ENCODE measurements at regions not wholly inside any gene's neighbourhood (a gene's known extent, or its start where the extent isn't known, plus 50 kb on each side); places are given as distances from the start of the nearest gene placed in this dataset.

DNA sequence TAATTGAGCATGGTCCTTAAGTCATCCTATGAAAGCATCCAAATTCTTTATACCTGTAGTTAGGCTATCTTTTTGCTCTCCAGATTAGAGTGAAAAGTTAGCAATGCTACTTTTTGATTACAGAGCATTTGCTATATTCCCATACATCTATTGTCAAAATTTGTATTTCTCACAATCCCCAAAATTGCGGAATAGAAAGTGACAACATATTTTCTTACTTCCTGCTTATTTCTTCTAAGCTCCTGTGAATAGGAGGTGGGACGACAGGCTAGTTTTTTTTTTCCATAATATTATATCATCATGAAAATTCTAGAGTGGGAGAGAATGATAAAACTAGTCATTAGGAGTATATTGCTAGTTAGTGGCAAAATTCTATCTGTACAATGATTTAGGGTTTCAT lies 264.0 kb upstream of the DPYD start:
- Histone ChIP-seq H3K9me3 (ENCODE audit: low read length) (no peaks in the 10 kb centered on the region), H3K9me2 (ENCODE audit: insufficient read depth, low read length) (no peaks in the 10 kb centered on the region), H3K27ac (ENCODE audit: low read length) (no peak overlapping the region), H3K9ac (ENCODE audit: low read length) (no peak overlapping the region), H2AFZ (ENCODE audit: low read depth, low read length) (no peak overlapping the region), H3K36me3 (ENCODE audit: insufficient read depth, low read length) (no peaks in the 10 kb centered on the region), H3K79me2 (replicated peaks; ENCODE audit: insufficient read depth, low read length) (no peaks in the 10 kb centered on the region), H4K20me1 (ENCODE audit: insufficient read depth) (no peaks in the 10 kb centered on the region), H3K27me3 (ENCODE audit: insufficient read depth, low read depth, low read length) (no peaks in the 10 kb centered on the region), H3K4me3 (ENCODE audit: low read length) (no peak overlapping the region), H3F3A (ENCODE audit: insufficient read depth, low read length, poor library complexity, severe bottlenecking) (no peaks in the 10 kb centered on the region), H3K4me2 (ENCODE audit: low read length) (no peak overlapping the region)
- TF ChIP-seq RAD21 (conservative IDR thresholded peaks at IDR 0.05) (no peak), CTCF (IDR thresholded peaks at IDR 0.05; ENCODE audit: poor library complexity, severe bottlenecking) (no peak), EP300 (conservative IDR thresholded peaks at IDR 0.05; ENCODE audit: poor library complexity, severe bottlenecking) (no peak), REST (IDR thresholded peaks at IDR 0.05; ENCODE audit: borderline replicate concordance) (no peak), TAF1 (IDR thresholded peaks at IDR 0.05; ENCODE audit: low read depth) (no peak), POLR2AphosphoS5 (IDR thresholded peaks at IDR 0.05) (no peak), EZH2 (IDR thresholded peaks at IDR 0.05; ENCODE audit: borderline replicate concordance, insufficient read depth, low read length, poor library complexity, severe bottlenecking) (no peak), SMC3 (conservative IDR thresholded peaks at IDR 0.05; ENCODE audit: poor library complexity) (no peak), MXI1 (conservative IDR thresholded peaks at IDR 0.05; ENCODE audit: poor library complexity, severe bottlenecking) (no peak)

DNA sequence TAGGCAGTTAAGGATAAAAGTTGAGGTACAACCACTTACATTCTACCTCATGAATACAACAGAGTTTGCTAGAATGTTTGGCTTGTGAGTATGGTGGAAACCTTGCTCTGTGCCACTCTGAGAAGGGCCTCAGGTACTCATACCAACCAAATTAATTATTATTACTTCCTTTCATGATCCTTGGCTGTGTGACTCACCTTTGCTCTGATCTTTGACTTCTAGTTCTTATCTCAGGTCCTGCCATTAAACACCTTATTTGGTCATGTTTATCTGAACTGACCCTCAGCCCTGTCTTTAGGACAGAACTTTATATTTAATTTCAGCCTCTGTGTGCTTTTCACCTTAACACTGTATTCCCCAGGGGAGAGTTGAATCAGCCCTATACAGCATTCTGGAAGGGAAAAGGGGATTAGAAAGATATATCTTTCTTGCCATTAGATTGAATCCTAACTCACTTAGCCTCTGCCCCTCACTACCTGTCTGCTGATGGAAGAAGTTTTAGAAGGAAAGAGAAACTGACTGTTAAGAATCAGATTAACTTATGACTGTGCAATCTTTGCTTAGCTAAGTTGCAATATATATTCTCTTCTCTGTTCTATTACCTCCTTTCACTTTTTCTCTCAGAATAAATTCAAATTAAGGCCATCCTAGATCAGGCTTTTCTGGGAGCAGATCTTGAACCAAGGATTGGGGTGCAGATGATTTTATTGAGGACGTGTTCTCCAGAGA lies 260.4 kb upstream of the DPYD start:
- H3F3A ChIP-seq (ENCODE audit: insufficient read depth, low read length, poor library complexity, severe bottlenecking): no peaks in the 10 kb centered on the region
- no peaks in the 10 kb centered on the region for H4K20me1 ChIP-seq (ENCODE audit: insufficient read depth)

More for the DNA sequence above, 260.4 kb upstream of the DPYD start:
- H2AFZ ChIP-seq (ENCODE audit: low read depth, low read length): no peak overlapping the region
- H3K27me3 ChIP-seq (ENCODE audit: insufficient read depth, low read depth, low read length): no peaks in the 10 kb centered on the region
- no peaks in the 10 kb centered on the region for H3K9me3 ChIP-seq (ENCODE audit: low read length)
- TF ChIP-seq MXI1 (conservative IDR thresholded peaks at IDR 0.05; ENCODE audit: poor library complexity, severe bottlenecking) (no peak), POLR2AphosphoS5 (IDR thresholded peaks at IDR 0.05) (no peak), REST (IDR thresholded peaks at IDR 0.05; ENCODE audit: borderline replicate concordance) (no peak), CTCF (IDR thresholded peaks at IDR 0.05; ENCODE audit: poor library complexity, severe bottlenecking) (no peak), SMC3 (conservative IDR thresholded peaks at IDR 0.05; ENCODE audit: poor library complexity) (no peak), RAD21 (conservative IDR thresholded peaks at IDR 0.05) (no peak), TAF1 (IDR thresholded peaks at IDR 0.05; ENCODE audit: low read depth) (no peak), EP300 (conservative IDR thresholded peaks at IDR 0.05; ENCODE audit: poor library complexity, severe bottlenecking) (no peak), EZH2 (IDR thresholded peaks at IDR 0.05; ENCODE audit: borderline replicate concordance, insufficient read depth, low read length, poor library complexity, severe bottlenecking) (no peak)
- no peaks in the 10 kb centered on the region for H3K9me2 ChIP-seq (ENCODE audit: insufficient read depth, low read length)
- no peaks in the 10 kb centered on the region for H3K79me2 ChIP-seq (replicated peaks; ENCODE audit: insufficient read depth, low read length)
- no peak overlapping the region for H3K4me3 ChIP-seq (ENCODE audit: low read length)
- no peak overlapping the region for H3K4me2 ChIP-seq (ENCODE audit: low read length)
- no peak overlapping the region for H3K9ac ChIP-seq (ENCODE audit: low read length)
- H3K36me3 ChIP-seq (ENCODE audit: insufficient read depth, low read length): no peaks in the 10 kb centered on the region
- no peak overlapping the region for H3K27ac ChIP-seq (ENCODE audit: low read length)
